GM21367 (cell line): ENCODE measurements at regions not wholly inside any gene's neighbourhood (a gene's known extent, or its start where the extent isn't known, plus 50 kb on each side); places are given as distances from the start of the nearest gene placed in this dataset.

Source experiments
- ATAC-seq: cut with Tn5 transposase; IDR thresholded peaks from one replicate; pipeline ENCODE4 v1.9.1; 2021; ENCODE audit not compliant: unreplicated experiment

DNA sequence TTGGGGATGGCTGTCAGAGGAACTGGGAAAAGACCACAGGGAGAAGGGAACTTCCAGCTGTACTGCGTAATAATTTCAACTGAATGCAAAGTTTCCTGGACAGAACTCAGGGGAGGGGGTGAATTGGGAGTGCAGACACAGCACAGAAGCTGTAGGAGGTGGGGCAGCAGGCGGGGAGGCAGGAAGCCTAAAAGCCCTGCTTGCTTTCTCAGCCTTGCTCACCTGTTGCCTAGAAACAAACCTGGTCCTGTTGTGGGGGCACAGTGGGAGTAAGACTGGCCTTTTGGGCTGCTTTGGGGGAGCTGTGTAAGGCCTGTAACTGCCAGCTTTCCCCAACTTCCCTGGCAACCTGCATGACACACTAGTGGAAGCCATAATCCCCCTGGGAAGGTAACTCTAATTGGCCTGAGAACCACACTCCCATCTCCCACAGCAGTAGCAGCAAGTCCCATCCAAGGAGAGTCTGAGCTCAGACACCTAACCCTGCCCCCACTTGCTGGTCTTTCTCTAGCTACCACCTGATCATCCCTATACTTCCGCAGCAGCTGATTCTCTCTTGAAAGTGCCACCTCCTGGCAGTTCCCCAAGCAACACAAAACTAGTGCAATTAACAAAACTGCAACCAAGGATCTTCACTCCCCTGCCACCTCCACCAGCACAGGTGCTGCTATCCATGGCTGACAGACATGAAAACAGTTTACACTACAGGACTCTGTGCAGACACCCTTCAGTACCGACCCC, 1239.3 kb downstream of the SORCS1 start:
- ATAC-seq, result no peak

DNA sequence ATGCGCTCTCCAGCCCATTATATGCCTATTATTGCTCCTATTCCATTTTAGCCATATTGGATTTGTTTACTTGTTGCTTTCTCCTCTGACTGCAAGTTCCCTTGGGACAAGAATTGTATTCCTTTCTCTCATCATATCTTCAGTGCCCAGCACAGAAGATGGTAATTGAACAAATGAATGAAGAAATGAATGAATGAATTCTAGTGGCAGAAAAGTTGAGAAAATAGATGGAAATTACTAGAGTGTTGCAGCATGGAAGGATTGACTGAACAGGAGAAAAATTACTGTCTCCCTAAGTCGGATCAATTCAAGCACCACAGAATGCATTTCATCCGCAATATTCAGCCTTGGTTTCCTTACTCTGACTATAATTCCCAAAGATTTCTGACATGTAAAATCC, 1243.2 kb downstream of the SORCS1 start:
- ATAC-seq, result no peak

DNA sequence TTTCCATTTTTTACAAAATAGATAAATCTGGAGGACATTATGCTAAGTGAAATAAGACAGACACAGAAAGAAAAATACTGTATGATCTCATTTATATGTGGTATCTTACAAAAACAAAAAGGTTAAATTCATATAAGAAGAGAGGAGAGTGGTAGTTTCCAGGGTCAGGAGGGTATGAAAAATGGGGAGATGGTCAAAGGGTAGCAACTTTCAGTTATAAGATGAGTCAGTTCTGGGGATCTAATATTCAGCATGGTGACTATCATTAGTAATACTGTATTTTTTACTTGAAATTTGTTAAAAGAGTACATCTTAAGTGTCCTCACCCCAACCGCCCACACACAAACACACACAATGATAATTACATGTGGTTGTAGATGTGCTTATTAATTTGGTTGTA, 1250.1 kb downstream of the SORCS1 start:
- ATAC-seq, result no peak

DNA sequence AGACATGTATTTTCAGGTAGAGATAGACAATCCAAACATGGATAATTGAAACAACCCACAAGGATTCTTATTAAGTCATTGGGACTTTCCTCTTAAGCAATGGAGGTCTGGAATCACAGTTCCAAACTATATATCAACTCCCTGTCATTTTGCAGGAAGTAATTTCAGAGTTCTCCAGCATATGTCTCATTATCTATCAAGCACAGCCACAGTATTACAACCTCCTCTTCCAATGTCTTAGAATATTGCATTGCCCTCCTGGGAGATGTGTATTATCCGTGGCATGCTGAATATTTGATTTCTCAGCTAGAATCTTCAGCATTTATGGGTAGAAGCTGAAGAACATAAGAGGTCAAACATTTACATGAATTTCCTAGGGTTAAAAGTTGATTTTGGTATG, 1255.8 kb downstream of the SORCS1 start:
- ATAC-seq, result no peak

DNA sequence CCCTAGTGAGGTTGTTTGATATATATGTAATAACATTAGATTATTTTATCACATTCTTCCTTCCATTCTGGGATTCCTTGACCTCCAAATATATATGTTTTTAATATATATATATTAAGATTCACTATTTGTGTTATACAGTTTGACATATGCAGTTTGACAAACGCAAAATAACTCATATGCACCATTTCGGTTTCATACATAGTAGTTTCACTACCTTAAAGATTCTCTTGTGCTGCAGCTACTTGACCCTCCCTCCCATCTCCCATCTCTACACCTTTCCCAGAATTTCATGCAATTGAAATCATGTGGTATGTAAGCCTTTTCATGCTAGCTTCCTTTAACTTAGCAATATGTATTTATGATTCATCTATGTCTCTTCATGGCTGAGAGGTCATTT, 1244.4 kb downstream of the SORCS3 start:
- ATAC-seq, result no peak

DNA sequence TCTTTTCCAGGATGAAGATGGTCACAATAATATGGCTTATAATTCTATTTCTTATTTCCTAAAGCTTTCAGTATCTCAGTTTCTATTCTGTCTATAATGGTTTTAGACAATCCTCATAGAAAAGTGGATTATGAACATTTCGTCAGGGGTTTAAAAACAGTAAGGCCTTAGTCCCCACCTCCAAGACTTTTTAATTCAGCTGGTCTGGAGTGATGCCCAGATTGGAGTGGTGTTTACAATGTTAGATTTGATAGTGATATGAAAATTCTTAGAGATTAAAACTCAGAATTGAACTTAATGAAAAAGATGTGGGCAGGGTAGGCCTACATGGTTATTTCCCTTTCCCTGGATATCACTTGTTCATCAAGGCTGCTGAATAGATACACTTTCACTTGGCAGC, 1238.3 kb downstream of the SORCS3 start:
- ATAC-seq, result no peak

DNA sequence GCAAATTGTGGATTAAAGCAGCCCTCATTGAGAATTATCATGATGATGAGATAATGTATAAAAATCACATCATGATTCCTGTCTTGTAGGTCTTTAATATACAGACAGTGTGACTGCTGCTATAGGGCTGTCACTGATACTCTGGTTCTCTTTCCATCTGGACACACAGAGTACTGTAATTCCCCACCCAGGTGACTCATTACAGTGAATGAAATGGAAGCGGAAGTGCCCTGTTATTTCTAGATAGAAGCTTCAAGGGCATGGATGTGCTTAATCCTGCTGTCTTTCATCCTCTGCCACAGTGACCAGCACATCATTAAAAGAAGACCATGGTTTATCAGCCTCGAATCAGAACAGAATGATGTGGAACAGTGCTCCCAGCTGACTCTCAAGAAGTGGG, 1234.0 kb downstream of the SORCS3 start:
- no peak for ATAC-seq

DNA sequence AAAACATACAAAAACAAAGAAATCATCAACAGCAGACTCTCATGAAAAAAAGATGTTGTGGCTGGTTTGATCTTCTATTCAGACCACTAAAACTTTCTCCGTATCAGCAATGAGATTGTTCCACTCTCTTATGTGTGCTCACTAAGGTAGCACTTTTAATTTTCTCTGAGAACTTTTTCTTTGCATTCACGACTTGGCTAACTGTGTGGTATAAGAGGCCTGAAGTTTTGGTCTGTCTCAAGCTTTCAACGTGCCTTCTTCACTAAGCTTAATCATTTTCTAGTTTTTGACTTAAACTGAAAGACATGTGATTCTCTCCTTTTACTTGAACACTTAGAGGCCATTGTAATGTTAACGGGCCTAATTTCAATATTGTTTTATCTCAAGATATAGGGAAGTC, 1231.6 kb downstream of the SORCS3 start:
- ATAC-seq, result no peak

DNA sequence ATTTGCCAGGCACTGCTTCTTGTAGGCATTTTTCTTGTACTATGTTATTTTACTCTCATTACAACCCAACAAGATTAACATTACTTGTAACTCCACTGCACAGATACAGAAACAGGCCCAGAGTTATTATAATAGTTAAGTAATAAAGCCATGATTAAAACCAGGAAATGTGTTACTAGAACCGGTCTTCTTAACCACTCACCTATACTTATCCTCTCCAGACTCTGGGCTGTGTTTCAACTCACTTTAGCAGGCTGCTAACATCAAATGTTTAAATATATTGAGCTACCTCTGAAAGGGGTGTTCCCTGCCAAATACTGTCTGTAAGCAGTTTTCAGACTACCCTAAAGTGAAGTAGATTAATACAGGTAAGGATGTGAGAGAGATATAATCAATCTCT, 1227.8 kb downstream of the SORCS3 start:
- no peak for ATAC-seq

DNA sequence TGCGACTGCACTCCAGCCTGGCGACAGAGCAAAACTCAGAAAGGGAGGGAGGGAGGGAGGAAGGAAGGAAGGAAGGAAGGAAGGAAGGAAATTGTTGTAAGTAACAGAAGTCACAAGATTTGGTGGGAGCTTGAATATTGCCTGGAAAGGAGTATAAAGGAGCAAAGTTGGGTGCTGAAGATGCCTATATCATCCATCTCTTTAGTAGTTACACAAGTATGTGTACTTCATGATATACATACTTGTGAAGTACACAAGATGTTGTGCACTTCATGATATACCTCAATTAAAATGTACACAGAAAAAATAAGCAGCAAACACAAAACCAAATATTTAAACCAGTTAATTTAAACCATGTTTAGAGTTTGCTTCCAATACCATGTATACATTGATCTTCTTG, 1223.8 kb downstream of the SORCS3 start:
- ATAC-seq, result no peak

DNA sequence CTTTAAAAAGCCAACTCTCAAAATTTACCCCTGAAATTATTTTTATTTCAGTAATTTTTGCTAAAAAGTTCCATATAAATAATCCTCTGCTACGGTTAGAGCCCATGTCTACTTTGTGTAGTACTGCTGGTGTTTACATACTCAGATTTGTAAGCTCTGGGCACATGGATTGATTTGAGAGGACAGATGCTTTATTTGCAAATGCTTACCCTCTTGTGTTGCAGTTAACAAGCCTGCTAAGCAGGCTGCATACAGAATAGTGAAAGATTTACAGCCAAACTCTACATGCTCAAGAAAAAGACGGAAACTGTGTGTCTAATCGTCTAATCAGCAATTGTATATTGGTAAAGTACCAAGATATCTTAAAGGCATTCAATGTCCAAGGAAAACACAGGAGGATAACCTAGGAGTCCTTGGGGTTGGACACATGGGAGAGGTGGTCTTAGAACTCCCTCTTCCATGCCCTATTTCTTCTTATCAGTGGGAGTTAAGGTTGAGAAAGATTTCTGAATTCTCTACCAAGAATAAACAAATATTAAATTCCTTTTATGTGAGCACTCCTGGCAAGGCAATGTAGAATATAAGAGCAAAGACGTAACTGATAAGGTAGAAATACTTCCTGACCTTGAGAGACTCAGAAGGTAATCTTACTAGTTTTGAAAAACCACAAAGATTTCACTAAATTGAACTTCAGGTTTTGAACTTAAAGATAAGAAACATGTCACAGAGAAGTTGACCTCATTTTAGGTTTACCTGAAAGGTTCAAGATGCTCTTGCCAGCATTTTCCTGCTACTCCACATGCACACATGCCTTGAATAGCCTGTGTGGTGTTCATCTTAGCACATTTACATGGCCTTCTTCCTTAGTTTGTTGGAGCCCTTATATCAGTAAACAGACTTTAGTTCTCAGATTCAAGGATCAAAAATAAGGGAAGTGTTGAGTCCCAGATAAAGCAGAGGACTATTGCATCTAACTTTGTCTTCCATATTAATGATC, 1216.5 kb downstream of the SORCS3 start:
- ATAC-seq, result no peak

DNA sequence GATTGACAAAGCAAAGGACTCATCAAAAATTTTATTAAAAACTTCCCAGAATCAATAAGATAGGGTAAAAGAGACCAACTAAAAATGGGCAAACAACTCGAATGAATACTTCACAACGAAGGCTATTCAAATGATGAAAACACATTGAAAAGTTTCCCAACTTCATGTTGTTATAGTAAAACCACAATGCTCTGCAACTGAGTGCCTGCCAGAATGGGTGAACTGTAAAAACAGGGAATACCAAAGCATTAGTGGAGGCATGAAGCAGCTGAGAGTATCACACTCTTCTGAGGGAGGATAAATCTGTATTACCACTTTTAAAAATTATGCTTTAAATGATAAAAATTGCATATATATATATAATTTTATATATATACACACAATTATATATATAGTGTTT, 1214.7 kb downstream of the SORCS3 start:
- no peak for ATAC-seq

DNA sequence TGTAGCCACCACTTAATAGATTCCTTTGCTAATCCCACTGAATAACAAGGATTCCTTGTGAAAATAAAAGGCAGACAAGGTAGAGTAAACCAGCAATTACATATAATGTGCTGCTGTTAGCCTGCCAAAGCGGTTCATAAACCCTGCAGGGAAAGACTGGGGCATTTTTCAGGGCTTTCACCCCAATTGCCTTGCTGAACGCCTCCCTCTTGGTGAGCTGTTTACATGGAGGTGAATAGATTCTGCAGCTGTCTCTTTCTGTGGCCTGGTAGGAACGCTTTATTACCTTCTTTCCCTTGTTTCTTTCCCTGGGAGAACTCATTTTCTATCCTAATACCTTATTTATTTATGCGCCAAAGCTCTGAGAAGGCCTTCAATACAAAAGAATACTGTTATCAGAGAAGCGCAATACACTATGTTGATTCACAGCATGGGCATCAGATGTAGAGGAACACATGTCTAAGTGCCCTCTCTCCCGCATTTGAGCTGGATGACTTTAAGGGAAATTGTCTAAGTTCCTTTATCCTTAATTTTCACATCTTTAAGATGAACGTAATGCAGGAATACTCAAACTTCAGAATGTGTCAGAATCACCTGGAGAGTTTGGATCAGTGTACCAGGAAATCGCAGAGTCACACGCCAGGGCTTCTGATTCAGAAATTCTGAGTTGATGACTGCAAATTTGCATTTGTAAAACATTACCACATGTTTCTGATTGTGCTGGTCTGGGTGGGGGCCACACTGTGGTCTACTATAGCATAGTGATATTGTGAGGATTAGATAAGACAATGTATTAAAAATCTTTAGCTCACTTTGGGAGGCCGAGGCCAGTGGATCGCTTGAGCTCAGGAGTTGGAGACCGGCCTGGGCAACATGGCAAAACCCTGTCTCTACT, 1203.8 kb downstream of the SORCS3 start:
- ATAC-seq, result no peak

DNA sequence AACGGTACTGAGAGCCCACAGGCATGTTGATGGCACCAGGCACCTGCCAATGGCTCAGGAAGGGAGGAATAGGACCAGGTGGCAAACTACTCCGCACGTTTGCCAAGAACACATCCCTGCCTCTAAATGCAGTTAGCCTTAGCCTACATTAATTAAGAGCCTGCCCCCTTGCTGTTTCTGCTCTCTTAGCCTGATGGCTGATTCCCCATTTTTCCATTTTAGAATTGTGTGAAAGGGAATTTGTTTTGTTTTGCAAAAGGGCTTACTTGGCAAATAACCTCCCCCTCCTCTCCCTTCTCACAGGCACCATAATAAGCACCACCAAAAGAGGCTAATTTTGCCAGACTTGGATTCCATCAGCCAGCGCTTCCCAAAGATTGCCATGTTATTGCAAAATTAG, 1203.2 kb downstream of the SORCS3 start:
- ATAC-seq, result no peak

DNA sequence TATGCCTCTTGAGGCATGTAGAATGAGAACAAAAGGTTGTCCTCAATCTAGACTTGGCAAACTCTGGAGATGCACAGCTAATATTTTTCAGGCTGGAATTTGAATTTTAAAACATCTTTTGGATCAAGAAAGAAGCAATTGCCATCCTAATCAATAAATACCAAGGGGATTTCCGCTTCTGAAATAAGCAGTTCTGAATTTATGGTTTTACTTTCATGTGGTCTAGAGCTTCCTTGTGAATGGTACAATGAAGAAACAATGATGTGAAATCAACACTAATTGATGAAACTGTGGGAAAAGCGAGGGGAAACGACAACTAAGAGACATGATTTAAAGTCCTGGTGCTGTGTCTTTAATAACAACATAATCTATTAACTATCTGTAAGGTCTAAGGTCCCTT, 1202.7 kb downstream of the SORCS3 start:
- ATAC-seq, result no peak

DNA sequence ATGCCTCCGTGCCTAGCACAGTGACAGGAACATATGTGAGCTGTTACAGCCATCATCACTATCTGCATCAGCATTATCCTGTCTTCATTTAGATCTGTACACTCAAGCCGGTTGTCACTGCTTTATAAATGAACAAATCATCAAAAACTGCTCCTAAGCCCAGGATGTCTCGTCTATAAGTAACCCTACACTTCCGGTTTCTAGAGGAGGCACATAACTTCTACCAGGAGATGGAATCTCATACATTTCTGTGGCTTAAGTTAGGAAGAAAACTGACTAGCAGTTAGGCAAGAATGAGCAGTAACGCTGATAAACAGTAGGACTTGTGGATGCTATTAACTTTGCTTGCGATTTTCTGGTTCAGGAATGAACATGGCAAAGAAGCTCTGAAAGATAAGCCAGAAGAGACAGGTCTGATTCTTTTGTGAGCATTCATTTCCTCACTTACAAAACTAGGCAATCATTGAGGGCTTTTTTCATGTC, 1199.2 kb downstream of the SORCS3 start:
- no peak for ATAC-seq

DNA sequence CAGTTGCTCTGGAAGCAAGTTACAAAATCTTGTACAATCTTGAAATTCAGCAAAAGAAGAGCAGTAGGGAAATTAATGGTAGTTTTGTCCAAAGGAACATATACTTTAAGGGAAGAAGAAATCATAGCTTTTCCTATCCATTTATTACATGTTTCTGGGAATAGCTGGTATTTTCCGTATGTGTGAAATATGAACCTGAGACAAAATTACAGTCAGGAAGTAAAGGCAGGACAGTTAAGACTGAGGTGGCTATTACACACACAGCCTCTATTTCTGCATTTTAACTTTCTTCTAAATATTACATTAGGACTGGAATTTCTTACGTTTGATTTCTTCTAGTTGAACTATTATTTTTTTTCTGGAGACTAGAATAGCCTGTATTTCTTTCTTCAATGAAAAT, 1197.3 kb downstream of the SORCS3 start:
- ATAC-seq, result no peak

DNA sequence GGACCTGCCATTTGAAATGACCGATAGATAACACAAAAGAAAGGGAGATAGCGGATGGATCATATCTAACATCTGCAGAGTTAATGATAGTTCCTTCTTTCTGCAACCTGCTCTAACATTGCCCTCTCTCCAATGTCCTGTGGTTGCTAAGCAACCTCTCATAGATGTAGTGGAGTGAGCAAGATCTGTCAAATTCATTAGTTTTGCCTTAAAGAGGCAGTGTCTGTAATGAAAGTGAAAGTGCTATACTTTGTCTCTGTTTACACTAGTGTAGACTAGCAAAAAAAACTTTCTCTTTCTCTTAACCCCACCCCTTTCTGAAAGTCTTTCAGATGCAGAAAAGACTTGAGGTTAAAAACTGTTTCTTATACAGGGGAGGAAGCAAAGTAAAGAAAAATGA, 1196.9 kb downstream of the SORCS3 start:
- peak; percentile 87 for ATAC-seq

DNA sequence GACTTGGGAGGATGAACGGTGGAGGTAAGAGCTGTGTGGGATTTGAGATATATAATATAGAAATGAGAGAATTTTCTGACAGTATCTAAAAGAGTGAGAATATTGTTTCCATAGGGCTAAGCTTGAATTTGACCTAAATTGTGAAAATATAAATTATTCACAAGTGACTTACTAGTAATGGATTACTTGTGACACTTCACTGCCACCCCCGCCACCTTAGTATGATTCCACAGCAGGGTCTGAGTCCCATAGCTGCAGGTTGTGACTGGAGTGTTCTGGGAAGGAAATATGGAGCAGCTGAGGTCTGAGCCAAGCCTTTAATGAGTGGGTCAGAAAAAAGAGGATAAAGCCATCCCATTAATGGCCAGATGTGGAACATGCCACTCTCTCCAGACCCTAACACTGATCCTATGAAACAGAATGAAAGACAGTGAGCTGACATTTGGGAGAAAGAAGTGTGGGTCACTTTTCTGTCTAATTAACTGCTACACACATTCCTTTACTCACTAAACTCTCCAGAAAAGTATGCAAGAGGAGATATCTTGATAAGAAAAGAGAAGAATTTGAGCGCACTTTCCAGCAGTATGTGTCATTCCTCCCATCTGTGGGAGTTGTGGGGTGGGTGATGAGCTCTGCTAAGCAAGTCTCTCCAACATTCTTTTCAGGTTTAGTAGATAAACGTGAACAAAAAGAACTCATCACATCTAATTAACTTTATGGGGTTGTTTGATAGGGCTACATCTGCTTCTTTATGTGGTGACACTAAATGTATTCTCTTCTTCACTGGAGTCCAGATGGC, 1193.4 kb downstream of the SORCS3 start:
- ATAC-seq, result no peak

DNA sequence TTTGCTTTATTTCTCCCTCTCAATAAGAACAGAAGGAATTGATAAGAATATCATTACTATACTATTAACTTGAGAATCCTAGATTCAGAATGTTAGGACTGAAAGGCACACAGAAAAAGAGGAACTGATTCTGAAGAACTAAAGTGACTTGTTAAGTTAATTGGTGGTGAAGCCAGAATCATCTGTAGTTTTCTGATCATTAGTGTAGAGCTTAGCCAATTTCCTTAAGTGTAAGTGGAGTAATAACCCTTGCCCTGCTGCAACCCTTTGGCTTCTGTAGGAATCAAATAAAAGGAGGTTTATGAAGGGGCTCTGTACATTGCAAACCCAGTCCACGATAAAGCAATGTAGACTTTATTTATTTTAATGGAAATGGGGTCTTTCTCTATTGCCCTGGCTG, 1186.0 kb downstream of the SORCS3 start:
- ATAC-seq, result no peak
